NCI-H1105 treated with DMSO at 0.1 percent for 48 hours (cell line): ENCODE measurements at regions not wholly inside any gene's neighbourhood (a gene's known extent, or its start where the extent isn't known, plus 50 kb on each side); places are given as distances from the start of the nearest gene placed in this dataset.
"Not testable (repeated sequence)": the region's sequence is repeated elsewhere in the genome, so short reads cannot be mapped to it uniquely, and the experiment has no call there.

Source experiments
- DNase-seq: peaks from one replicate; lab custom pipeline; 2025; lab: John Stamatoyannopoulos, UW

DNA sequence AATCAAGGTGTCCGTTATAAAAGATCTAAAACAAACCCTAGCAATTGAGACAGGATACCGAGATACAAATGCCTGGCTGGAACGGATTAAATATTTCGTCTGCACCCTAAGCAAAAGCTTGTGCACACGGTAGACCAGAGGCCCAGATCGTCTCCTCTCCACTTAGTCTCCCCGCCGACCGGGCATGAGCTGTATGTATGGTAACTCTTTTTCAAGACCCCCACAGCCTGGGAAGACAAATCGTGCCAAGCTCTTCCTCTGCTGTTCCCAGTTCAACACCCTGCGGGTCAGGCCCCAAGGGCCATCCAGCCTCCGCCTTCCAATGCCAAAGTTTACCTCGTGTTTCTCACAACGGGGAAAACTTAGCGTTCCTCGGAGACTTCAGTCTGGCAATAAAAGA is 285.7 kb upstream of the GALNT17 start:
- DNase-seq = no peak

DNA sequence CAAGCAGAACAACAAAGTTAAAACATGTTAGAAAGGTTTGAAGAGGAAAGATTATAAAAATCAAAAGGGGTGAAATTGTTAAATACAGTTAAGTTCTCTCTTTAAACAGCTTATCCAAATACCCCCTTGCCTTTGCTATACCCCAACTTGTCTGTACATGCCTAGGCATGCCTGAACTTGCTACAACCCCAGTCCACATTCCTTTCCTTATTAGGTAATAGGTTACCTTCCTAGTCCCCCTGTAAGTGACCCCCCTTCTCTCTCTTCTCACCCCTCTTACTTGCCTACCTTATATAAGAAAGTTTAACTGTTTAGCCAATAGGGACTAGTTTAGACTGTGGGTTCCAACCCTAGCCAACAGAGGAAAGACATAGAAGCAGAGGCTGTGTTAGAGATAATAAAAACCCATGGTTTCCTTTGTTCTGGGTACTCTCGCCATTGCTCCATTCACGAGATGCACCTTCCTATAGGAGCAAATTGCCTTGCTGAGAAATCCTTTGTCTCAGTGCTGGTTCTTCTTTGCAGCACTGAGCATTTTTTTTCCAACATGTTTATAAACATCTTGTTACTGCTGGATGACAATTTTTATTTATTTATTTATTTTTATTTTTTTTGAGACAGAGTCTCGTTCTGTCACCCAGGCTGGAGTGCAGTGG is 282.2 kb upstream of the GALNT17 start:
- DNase-seq = no peak

DNA sequence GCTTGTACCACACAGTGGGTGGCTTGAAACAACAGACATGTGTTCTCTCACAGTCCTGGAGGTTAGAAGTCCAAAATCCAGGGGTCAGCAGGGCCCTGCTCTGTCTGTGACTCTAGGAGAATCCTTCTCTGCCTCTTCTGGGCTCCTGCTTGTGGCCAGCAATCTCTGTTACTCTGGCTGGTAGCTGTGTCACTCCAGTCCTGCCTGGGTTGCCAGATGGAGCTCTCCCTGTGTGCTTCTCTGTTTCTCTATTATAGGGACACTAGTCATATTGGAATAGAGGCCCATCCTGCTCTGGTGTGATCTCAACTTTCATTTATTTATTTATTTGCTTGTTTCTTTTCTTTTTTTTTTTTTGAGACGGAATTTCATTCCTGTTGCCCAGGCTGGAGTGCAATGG is 276.6 kb upstream of the GALNT17 start:
- DNase-seq = no peak

DNA sequence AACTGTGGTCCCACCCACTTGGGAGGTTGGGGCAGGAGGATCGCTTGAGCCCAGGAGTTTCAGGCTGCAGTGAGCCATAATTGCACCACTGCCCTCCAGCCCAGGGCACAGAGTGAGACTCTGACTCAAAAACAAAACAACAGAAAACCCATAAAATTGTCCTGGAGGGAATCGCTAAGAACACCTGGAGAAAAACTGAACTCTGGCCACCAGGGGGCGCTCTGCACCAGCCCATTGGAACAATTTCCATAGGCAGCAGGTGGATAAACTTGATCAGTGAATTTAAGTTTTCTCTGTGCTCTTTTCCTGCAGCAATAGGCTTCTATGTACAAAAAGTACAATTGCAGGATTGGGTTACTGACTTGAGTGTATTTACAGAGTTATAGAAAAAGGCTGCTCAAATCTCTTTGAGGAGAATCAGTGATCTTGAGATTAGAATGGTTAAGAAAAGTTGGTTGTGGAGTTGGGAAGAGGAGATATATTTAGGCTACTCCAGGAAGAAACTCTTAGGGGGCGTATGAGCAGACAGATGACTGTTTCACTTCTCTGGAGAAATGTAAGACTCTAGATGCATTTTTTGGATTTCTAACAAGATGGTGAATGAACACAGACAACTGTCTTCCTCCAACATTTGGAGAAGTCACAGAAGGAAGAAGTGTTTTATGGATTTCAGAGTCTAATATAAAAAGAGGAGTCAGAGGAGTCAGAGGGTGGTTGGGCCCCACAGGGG is 274.9 kb upstream of the GALNT17 start:
- peak; percentile 57 for DNase-seq

DNA sequence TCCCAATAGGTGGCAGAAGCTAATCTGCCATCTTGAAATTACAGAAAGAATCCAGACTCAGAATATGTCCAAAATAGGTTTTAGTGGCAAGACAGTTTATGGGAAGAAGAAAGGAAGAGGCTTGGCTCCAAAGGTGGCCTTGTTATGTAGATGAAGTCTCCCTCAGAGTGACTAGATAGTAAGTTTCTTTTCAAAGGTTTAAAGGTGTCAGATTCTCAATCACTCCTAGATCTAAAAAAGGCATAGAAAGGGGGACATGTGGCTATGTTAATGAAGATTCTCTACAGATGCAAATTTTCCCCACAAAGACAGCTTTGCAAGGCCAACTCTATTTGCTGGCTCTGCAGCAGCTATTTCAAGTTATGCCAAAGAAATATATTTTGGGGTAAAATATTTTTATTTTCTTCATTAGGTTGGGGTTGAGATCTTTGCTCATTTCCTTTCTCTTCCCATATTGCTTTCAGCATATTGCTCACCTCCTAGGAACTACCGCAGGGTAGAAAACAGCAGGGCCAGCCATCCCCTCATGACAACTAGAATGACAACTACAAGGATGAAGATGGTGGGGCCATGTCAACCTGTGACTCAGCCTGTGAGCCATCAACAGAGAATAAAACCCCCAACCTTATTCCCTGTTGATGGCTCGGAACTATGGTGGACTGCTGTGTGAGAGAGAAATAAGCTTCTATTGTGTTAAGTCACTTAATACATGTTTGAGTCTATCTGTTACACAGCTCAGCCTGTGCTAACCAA is 274.0 kb upstream of the GALNT17 start:
- no peak for DNase-seq

DNA sequence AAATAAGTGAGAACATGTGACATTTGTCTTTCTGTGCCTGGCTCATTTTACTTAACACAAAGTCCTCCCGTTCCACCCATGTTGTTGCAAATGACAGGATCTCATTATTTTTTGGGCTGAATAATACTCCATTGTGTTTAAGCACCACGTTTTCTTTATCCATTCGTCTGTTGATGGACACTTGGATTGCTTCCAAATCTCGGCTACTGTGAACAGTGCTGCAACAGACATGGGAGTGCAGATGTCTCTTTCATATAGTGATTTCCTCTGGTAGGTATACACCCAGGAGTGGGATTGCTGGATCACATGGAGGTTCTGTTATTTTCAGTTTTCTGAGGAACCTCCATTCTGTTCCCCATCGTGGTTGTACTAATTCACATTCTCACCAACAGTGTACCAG is 264.4 kb upstream of the GALNT17 start:
- DNase-seq = peak; percentile 14

DNA sequence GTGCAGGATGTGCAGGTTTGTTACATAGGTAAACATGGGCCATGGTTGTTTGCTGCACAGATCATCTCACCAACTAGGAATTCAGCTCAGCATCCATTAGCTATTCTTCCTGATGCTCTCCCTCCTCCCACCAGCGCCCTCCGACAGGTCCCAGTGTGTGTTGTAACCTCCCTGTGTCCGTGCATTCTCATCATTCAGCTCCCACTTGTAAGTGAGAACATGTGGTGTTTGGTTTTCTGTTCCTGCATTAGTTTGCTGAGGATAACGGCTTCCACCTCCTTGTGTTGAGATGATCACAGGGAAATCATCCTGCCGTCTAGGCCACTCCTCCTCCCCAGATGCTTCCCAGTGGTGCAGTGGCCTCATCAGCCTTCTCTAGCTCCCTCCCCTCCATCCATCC is 261.6 kb upstream of the GALNT17 start:
- no peak for DNase-seq

DNA sequence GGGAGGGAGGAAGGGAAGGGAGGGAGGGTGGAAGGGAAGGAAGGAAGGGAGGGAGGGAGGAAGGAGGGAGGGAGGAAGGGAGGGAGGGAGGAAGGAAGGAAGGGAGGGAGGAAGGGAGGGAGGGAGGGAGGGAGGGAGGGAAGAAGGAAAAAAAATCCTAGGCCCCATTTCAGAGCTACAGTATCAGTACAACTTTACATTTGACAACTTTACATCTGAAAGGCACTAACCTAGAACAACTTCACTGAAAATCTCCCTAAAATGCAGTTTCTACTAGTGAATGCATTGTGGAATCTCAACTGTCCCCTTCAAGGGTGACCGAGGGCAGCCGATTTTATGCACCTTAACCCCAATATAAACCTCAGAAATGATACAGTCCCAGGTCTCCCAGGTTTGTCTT is 259.8 kb upstream of the GALNT17 start:
- DNase-seq = no peak

DNA sequence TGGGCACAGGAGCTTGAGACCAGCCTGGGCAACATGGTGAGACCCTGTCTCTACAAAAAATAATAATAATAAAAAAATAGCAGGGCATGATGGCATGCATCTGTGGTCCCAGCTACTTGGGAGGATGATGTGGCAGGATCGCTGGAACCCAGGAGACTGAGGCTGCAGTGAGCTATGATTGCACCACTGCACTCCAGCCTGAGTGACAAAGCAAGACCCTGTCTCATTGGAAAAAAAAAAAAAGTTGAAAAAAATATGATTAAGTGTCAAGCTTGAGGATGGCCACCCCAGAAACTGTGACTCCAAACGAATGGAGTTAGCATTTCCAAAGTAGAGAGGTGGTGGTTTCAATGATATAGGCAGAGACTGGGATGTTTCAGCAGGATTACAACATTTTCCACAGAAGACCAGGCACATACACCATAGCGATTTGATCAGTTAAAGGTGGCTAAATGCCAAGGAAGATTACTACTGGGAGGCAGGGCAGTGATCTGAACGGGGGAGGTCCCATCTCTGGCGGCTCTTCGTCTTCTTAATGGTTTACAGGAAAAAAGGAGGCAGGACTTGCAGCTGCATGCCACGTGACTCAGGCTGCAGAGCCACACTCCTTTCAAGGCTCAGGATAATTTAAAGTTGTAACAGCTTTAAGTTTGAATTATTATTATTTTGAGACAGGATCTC is 250.6 kb upstream of the GALNT17 start:
- DNase-seq = no peak

DNA sequence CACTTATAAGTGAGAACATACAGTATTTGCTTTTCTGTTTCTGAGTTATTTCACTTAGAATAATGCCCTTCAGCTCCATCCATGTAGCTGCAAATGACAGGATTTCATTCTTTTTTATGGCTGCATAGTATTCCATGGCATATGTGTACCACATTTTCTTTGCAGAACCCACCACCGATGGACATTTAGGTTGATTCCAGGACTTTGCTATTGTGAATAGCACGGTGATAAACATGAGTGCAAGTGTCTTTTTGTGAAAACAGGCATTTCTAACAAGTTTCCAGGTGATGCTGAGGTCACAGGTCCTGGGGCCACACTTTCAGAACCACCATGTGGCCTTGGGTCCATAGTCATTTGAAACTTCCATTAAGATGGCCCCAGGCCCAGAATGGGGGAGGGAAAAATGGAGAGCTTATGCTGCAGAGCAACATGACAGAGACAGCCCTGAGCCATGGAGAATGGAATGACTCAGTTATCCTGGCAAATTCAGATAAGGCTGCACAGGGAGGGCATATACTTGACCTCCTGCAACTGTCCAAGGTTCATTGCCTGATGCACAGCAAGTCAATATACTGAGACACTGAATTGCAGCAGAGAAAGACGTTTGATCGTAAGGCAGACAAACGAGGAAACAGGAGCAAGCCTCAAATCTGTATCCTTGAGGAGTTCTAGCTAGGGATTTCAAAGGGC is 248.0 kb upstream of the GALNT17 start:
- DNase-seq = no peak

DNA sequence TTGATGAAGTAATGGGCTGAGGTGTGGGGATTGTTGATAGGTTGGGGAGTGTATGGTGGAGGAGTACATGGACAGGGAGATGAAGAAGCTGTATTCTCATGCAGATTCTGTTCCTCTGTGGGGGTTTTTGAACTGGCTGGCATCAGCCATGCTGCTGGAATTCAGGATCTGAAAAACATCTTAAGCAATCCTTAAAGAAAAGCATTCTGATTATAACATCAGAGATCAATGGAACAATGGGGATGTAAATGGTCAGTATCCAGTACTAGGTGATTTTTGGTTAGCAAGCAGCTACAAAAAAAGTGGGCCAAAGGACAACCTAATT is 247.5 kb upstream of the GALNT17 start:
- DNase-seq = no peak

DNA sequence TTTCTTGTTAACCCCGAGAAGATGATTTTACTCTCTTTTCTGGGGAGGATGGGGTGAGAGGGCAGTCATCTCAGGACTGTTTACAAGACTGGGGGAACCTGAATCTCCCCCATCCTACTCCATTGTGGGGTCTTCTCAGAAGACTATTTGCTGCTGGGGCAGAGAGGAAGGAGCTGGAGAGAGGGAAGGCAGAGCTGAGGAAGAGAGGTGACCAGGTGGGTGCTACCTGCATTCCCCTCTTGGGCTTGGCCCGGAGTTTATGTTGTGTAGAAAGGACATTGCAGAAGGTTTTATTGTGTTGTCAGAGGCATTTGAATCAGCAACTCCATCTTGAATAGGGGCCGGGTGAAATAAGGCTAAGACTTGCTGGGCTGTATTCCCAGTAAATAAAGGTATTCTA is 247.1 kb upstream of the GALNT17 start:
- no peak for DNase-seq

DNA sequence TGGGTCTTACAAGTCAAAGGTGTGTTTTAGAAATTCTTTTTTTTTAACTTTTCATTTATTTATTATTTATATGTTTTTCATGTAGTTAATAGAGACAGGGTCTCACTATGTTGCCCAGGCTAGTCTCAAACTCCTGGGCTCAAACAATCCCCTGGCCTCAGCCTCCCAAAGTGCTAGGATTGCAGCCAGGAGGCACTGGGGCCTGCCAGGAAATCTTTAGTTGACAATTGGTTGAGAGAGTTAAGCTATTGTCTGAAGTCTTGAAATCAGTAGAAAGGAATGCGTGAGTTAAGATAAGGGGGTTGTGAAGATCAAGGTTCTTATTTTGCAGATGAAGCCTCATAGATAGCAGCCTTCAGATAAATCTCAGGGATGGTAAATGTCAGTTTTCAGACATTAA is 245.4 kb upstream of the GALNT17 start:
- no peak for DNase-seq

DNA sequence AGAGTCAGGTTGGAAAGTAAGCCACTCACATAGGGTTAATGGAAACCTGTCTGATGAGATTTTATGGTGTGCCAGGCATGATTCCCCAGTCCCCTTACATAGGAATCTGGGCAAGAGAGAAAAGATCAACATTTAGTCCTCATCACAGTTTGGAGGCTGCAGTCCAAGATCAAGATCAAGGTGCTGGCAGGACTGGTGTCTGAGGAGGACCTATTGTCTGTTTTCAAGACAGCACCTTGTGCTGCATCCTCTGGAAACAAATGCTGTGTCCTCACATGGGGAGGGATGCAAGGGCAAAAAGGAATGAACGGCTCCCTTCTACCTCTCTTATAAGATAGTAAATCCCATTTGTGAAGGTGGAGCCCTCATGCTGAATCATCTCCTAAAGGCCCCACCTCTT is 244.8 kb upstream of the GALNT17 start:
- no peak for DNase-seq

DNA sequence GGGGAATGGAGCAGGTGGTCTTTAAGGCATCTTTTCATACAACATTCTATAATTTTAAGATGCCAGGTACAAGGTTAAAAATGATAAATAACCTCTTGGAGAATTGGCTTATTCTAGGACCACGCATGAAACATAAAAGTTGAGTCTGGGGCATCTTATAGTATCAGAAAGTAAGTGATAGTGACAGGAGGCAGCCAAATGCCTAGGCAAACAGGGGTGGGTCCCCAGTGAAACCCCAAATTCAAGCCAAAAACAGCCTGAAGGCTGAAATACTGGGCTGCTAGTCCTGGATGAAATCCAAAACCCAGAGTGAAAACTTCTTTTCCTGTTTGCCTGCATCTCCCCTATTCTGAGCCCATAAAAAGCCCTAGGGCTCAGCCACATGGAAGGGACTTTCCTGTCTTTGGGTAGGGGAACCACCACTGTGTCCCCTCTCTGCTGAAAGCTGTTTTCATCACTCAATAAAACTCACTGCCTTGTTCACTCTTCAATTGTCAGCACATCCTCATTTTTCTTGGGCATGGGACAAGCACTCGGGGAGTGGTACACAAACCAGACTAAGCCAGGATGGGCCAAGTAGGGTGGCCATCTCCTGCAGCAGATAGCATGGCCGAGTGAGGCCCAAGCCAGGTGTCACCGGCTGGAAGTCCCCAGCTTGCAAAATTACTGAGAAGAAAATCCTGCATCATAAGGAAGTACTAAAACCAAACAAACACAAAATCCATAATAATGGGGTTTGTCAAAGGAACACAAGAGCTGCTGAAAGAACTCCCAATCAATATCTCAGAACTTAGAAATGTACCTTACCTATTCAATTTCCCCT is 241.6 kb upstream of the GALNT17 start:
- DNase-seq = no peak

DNA sequence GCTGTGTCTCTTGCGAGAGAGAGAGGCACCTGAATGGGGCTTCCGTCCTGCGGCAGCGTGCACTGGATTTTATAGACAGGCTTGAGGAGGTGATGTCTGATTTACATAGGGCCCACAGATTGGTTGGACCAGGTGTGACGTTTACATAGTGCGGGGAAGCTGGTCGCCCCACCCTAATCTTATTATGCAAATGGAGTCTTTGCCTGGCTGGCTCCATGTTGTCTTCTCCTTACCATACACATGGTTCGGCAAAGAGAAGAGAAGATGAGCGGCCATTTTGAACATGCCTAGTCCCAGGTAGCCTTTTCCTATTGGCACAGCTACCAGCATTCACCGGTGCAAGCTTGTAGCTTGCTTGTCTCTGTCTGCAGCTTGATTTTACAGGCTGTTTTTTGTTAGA is 238.5 kb upstream of the GALNT17 start:
- no peak for DNase-seq

DNA sequence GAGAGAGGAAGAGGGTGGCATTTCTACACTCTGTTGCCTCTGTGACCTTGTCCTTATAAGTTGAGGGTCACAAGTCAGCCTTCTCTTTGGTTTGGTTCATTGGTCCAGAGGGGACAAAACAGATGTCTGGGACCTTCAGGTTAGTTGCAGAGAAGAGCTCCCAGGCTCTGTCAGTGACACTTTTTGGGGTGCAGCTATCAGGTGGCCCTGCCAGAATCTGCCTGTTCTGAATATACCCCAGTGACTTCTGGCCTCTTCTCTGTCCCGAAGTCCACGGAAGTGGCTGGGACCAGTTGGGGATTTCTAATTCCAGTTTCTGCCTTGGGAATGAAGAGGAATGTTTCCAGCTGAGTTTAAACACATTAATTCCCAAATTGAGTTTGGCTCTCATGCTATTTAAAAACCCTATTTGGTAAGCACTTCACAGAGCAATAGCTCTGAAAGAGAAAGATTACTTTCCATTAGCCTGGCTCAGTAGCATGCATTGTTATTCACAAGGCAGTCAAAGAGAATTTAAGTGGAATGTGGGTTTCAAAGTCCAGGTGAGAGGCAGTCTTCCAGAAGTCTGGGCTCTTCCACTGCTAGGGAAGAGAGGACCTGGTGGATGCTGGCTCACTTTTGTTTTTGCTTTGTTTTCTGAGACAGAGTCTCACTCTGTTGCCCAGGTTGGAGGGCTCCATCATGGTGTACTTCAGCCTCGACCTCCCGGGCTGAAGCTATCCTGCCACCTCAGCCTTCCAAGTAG is 237.8 kb upstream of the GALNT17 start:
- DNase-seq = no peak

DNA sequence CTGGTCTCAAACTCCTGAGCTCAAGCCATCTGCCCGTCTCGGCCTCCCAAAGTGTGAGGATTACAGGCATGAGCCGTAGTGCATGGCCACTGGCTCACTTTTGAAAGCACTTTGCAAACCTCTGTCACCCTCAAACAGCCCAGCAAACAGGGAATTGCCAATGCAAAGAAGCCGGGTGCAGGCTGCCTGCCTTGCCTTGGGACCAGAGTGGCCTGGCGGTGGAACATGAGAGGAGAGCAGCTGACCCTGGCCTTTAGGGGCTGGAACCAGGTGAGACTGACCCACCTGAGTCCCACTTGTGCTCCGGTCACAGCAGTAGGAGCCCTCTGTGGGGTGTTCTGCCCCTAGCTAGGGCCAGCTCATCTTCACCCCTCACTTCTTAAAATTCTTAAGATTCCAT is 237.1 kb upstream of the GALNT17 start:
- no peak for DNase-seq

DNA sequence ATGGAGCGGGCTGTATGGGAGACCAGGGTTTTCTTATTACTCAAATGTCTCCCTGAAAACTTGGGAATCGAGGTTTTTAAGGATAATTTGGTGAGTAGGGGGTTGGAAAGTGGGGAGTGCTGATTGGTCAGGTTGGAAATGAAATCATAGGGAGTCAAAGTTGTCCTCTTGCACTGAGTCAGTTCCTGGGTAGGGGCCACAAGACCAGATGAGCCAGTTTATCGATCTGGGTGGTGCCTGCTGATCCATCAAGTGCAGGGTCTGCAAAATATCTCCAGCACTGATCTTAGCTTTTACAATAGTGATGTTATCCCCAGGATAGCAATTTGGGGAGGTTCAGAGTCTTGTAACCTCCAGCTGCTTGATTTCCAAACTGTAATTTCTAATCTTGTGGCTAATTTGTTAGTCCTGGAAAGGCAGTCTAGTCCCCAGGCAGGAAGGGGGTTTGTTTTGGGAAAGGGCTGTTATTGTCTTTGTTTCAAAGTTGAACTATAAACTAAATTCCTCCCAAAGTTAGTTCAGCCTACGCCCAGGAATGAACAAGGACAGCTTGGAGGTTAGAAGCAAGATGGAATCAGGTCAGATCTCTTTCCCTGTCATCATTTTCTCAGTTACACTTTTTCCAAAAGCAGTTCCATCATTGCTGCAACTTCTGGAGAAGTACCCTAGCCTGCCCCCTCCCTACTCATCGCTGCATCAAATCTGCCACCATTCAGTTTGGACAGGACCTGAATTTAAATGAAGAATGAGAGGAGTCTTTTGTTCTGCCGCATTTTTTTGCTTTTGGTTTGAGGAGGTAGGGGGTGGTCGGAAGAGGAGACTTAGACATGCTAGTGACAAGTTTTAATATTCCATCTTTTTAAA is 236.4 kb upstream of the GALNT17 start:
- not testable (repeated sequence) for DNase-seq
